Kidney epithelial cell (primary cell): ENCODE measurements at regions not wholly inside any gene's neighbourhood (a gene's known extent, or its start where the extent isn't known, plus 50 kb on each side); places are given as distances from the start of the nearest gene placed in this dataset.

Source experiments
- DNase-seq: peaks from one replicate; pipeline ENCODE4 v3.0.0-alpha.2; 2010; ENCODE audit warnings: low read depth
- H3K27me3 ChIP-seq: 2 replicates; pipeline ENCODE4 v1.6.0; 2011; ENCODE audit warnings: low read length; ENCODE audit not compliant: control insufficient read depth, insufficient read depth
- H3K36me3 ChIP-seq: 2 replicates; pipeline ENCODE4 v1.5.1; 2011; ENCODE audit warnings: low read length; ENCODE audit not compliant: control insufficient read depth, insufficient read depth
- H3K4me3 ChIP-seq: 2 replicates; pipeline ENCODE4 v1.5.1; 2011; ENCODE audit warnings: low read depth, mild to moderate bottlenecking, control low read depth, low read length
- CTCF ChIP-seq: IDR thresholded peaks from 2 replicates; pipeline ENCODE4 v1.5.1; 2011; ENCODE audit warnings: mild to moderate bottlenecking, moderate library complexity, low read length, control low read depth, inconsistent platforms; ENCODE audit not compliant: insufficient read depth, poor library complexity, severe bottlenecking

- no peak for DNase-seq
- TF ChIP-seq CTCF = no peak
- H3K4me3 ChIP-seq = no peak overlapping the region
- H3K36me3 ChIP-seq = no peaks in the 10 kb centered on the region
- H3K27me3 ChIP-seq = no peaks in the 10 kb centered on the region
Observed at GRCh38 chr1:182270731-182271130, 120.9 kb downstream of the GLUL start.

- H3K27me3 ChIP-seq = no peaks in the 10 kb centered on the region
- H3K36me3 ChIP-seq = no peaks in the 10 kb centered on the region
- no peak overlapping the region for H3K4me3 ChIP-seq
- no peak for TF ChIP-seq CTCF
- no peak for DNase-seq
Observed at GRCh38 chr1:182269097-182269496, 122.5 kb downstream of the GLUL start.

GRCh38 chr1:182268669-182269068 lies 122.9 kb downstream of the GLUL start:
- Histone ChIP-seq H3K4me3 (no peak overlapping the region), H3K27me3 (no peaks in the 10 kb centered on the region), H3K36me3 (no peaks in the 10 kb centered on the region)
- TF ChIP-seq CTCF = no peak
- no peak for DNase-seq

- DNase-seq = no peak
- TF ChIP-seq CTCF = no peak
- Histone ChIP-seq H3K36me3 (no peaks in the 10 kb centered on the region), H3K27me3 (no peaks in the 10 kb centered on the region), H3K4me3 (no peak overlapping the region)
Observed at GRCh38 chr1:182264185-182264584, 127.4 kb downstream of the GLUL start.

- H3K4me3 ChIP-seq = no peak overlapping the region
- no peak for TF ChIP-seq CTCF
- H3K36me3 ChIP-seq = no peaks in the 10 kb centered on the region
- DNase-seq = no peak
- no peaks in the 10 kb centered on the region for H3K27me3 ChIP-seq
Observed at GRCh38 chr1:182263706-182264105, 127.9 kb downstream of the GLUL start.

- Histone ChIP-seq H3K36me3 (no peaks in the 10 kb centered on the region), H3K4me3 (no peak overlapping the region), H3K27me3 (no peaks in the 10 kb centered on the region)
- DNase-seq = no peak
- TF ChIP-seq CTCF = no peak
Observed at GRCh38 chr1:182262425-182262824, 129.2 kb downstream of the GLUL start.
